ENCODE measurements at regions not wholly inside any gene's neighbourhood (a gene's known extent, or its start where the extent isn't known, plus 50 kb on each side); places are given as distances from the start of the nearest gene placed in this dataset.

DNA sequence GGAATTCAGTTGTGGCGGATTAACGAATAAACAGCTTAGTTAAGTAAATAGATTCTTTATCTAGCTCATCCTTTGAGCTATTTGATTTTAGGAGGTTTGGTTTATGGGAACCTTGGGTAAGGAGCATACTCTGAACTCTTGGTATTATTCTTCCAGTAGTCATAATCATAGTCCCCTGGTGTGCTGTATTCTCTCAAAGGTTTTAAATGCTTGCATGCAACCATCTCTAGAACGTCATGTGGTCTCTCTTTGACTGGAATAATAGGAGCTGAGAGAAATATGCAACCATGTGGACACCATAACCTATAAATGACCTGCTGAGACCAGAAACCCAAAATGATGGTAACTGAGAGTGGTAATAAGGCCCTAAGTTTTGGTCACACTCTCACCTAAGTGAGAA lies 951.6 kb upstream of the MIR17HG start:
- DNase-seq = no peak

DNA sequence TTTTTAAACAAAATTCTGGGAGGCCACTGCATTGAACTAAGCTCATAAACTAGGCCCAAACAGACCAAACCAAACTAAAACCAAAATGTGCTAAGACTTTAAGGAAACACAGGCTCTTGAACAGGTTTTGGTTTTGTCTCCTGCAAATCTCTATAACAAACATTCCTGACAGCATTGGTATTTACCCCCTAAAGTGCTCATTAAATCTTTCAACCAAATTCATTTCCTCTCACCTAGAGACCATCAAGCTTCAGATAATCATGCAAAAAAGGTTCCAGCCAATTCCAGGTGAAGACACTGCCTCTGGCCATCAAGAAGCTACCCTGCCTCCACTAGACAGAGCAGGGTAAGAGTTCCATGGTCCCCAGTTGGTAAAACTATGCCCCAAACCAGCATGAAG lies 951.2 kb upstream of the MIR17HG start:
- no peak for DNase-seq

DNA sequence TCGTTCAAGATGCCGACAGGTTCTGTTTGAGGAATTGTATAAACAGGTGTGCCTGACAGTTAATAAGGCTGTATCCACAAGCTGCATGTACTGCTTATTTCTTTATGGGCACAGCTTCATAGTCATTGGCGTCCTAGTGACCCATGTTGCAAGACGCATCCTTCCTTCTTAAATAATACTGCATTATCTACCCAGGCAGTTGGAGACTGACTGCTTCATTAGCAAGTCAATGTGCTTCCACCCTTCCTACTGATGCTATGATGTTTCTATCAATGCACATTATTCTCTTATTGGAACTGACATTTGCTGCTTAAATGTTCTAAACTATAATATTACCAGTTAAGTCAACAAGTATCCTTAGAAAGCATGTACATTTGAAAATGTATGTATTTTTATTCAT lies 950.0 kb upstream of the MIR17HG start:
- DNase-seq = no peak

DNA sequence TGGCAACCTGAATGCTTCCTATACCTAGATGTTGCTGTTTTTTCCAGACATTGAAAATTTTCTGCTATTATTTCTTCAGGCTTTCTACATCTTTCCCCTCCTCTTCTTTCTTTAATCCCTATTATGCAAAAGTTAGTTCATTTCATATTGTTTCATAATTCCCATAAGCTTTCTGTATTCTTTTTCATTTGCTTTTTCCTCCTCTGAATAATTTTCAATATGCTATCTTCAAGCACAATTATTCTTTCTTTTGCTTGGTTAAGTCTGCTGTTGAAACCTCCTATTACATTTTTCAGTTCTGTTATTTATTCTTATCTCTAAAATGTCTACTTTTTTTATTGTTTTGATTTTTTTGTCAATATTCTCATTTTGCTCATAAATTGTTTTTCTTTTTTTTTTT lies 947.1 kb upstream of the MIR17HG start:
- DNase-seq = no peak

DNA sequence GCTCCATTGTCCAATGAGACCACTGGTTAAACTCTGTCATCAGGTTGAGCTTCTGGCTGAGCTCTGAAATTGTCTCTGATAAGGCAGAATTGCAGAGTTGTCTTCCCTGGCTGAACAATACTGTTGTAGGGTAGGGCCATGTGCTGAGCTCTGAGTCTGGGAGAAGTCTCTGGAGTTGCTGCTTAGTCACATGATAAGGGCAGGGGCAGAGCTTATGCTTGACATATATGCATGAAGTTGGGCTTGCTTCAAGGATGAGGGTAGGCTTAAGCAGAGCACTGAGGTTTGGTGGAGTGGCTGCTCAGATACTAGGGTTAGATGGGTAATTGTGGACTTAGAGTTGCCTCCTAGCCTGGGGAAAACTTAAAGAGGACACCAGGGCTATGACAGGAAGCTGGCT lies 946.3 kb upstream of the MIR17HG start:
- no peak for DNase-seq

DNA sequence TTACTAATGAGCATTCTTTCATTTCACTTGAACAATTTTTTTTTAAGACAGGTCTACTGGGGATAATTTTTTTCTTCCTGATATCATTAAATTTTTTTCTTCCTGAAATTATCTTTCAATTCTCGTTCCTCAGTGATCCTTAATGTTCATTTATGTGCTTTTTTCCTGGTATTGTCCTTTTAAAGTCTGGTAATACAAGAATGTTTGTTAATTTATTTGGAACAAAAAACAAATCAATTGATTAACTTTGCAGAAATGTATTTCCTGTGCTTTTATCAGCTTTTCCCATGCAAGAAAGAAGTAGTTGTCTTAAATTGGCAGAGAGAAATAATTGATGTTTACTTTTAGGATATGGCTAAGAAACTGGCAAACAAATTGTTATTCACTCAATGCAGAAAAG lies 945.4 kb upstream of the MIR17HG start:
- DNase-seq = no peak

DNA sequence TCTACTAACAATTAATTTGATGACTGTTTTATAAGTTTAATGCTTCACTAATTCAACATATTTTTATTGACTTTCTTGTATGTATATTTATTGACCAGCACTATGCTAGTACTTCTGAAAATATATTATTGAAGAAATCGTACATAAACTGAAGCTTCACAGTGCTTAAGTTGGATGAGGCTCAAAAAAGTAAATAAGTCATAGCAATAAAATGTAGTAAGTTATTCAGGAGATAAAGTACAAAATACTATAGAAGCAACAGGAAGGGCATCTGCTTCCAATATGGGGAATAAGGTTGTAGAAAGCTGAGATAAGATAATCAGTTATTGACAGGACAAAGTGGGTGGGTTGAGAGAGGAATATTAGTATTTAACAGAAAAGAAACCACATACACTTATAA lies 944.9 kb upstream of the MIR17HG start:
- no peak for DNase-seq

DNA sequence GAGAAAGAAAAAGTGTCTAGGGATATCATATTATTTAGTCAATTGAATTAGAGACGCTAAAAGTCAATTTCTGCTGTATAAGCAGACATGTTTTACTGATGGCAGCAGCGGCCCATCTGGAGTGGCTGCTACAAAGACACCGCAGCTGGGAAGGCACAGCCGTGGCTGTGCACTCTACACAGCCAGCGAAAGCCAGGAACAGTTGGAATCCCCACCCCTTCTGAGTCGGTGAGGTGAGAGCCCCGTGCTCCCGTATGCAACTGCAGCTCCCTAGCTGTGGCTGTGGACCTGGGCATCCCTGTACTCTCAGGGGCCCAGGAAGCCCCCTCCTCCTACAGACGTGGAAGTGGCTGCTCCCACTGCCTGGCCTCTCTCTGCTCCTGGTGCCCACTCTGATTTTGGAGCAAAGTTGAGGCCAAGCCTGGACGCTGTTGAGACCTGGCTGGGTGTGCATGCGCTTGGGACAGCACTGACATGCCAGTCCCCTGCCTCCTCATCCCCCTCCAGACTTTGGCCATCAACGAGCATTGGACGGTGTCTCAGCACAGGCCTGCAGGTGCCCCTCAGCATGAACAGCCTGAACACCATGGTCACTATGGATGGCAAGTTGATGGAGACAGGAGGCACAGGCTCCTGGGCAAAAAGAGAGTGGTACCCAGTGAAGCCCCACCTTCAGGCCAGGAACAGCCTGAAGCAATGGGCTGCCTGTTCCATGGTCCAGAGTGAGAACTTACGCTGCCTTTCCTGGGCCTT lies 944.0 kb upstream of the MIR17HG start:
- no peak for DNase-seq

DNA sequence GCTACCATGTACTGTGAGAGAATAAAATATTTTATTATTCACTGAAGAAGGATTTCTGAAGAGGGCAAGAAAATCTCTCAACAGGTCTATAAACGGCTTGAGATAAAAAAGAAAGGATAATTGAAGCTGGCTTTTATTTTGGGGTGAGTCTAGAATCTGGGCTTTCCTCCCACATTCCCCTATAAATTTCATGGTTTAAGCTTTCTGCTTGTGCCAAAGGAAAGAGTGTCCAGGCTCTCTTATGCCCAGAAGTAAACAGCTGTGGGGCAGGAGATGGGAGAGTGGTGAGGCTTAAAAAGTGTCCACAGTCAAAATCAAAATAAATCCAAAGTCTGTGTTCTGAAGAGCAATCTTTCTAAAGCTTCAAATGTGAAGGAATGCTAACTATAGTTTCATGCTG lies 942.2 kb upstream of the MIR17HG start:
- DNase-seq = no peak

DNA sequence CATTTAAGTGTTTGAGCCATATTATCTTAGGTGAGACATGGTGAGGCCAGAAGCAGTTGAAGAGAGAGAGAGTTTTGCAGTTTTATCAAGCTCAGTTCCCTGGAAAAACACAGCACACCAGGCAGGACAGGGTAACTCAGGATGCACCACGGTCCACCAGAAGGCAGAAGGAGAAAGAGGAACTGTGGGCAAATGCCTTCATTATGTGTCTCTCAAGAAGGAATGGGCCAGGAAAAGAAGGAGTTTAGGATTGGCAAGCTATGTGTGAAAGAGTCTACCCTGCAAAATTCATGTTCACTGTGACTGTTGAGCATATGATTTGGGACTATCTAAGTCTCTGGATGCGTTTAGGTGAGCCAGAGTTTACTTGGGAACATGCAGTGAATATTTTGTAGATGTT lies 934.5 kb upstream of the MIR17HG start:
- DNase-seq = no peak

DNA sequence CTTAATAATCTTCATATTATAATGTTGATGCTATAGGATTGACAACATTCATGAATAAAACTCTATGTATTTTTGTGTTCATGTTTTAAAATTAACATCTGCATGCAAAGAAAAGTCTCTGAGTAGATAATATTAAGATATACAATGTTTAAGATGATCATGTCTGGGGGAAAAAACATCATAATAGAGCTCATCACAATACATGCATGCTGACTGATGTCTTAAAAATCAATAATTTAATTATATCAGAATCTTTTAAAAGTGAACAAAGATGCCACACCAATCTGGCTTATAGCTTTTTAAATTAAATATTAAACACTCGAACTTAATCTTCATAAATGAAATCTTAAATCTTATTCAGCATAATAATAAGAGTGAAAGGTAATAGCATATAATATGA lies 933.9 kb upstream of the MIR17HG start:
- DNase-seq = no peak

DNA sequence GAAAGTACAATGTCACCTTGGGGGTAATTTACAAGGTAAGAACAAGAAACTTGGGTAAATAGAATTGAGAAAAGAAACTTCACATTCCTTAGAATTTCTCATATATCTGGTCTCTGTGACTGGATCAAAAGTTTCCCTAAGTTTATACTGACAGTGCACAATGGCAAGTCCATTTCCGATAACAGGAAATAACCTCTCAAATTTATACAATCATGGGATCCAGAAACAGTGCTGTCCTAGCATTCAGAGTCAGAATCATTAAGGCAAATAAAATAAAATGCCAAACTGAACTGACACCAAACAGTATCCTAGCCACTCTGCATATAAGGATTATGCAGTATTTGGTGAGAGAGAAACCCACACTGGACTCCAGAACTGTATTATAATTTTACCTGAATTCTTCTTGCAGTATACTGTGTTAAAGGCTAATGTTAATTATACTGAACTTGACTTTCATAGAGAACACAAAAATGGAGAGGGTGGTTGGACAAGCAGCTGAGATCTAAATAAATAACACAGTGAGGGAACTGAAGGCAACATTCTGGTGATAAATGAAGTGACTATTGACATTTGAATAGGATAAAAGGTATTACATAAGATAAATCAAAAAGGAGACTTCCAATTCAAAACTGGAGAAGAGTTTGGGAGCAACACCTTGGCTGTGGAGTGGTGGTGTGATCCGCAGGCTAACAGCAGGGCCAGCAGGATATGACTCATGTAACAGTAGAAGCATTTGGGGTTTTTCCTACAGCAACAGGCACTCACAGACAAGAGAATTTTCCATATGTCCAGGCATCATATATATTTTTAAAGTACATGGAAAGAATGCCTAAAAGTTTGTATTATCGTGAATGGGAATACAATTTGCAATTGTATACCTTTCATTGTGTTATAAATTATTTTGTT lies 932.5 kb upstream of the MIR17HG start:
- no peak for DNase-seq

DNA sequence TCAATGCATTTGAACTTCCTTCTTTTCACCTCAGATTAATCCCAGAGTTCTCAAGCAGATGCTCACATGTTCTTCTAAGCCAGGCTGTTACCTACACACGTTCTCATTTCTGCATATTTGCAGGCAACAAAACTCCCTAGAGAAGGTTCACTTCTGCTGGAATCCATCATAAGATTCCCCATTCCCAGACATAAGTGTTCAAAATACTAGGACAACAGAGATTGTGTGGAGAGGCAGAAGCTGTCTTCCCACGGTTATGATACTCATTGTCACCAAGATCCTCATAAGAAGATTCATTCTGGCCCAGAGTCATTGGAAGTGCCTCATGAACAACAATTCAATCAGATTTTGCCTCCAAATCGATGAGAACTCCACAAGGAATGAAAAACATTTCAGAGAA lies 931.6 kb upstream of the MIR17HG start:
- DNase-seq = no peak

DNA sequence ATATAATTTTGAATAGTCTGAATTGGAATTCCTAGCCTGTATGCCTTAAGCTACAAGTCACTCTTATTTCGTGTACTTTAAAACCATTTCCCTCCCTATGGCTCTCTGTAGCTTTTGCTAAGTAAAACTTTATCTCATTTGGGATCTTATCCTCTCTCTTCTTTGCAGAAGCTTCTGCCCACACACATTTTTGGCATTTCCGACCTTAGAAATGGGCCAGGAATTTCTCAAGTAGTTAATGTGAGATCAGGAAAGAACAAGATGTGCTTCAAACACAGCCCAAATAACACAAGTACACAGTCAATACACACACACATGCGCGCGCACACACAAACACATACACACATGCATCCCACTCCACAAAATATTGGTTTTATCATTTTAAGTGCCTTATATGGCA lies 931.0 kb upstream of the MIR17HG start:
- no peak for DNase-seq

DNA sequence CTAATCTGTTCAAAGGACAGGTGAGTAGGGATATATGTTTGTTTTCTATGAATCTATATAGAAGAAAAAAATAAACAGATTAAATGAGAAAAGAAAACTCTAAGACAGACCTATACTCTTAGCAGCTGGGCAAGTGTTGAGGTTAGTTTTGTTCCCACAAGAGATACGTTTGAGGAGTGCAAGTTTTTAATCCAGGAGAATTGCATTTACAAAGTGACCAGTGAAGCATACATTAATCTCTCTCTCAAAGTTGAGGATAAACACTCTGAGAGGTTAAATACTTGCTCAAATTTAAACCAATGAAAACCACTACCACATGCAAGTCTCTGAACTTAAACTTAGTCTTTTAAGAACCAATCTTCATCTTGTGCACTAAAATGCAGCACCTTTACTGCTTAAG lies 930.5 kb upstream of the MIR17HG start:
- DNase-seq = no peak

DNA sequence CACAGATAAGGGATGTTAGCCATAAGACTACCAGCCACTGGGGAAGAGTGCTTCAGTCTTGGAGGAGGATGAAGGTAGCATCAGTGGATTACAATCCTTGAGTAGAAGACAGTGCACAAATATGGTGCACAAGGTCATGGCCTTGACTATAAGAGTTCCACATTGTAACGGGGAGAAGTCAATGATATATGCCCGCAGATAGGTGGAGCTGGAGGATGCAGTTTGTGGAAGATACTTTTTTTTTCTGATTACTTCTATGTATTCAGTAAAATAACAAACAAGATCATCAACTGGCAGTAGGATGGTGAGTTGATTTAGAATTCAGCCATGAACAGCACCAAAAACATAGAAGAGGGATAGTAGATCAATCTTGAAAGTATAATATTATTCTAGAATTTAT lies 926.8 kb upstream of the MIR17HG start:
- DNase-seq = no peak

DNA sequence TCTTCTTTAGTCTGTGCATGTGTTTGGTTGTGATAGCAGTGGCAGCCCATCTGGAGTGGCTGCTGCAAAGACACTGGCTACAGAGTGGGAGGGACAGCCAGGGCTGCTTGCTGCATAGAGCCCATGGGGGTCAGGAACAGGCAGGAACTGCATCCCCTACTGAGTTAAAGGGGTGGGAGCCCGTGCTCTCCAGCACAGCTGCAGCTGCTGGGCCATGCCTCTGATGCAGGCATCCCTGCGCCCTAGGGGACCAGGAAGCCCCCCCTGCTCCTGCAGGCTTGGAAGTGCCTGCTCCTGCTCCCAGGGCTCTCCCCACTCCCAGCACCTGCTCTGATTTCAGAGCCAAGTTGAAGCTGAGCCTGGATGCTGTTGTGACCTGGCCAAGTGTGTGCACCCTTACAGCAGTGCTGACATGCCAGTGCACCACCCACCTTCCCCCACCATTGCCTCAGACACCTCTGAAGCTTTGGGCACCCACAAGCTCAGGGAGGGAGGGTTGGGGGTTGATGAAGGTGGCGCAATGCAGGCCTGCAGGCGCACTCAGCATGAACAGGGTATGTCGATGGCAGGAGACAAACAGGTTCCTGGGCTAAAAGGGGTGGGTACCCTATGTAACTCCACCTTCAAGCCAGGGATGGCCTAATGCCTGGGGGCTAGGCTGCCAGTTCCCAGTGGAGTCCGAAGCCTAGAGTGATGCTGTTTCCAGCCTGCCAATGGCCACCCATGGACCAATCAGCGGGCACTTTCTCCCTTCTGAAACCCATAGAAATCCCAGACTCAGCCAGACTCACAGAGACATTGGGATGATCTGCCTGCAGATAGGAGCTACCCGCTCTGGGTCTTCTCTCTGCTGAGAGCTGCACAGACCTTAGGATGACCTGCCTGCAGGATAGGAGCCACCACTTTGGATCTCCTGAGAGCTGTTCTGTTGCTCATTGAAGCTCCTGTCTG lies 919.9 kb upstream of the MIR17HG start:
- no peak for DNase-seq

DNA sequence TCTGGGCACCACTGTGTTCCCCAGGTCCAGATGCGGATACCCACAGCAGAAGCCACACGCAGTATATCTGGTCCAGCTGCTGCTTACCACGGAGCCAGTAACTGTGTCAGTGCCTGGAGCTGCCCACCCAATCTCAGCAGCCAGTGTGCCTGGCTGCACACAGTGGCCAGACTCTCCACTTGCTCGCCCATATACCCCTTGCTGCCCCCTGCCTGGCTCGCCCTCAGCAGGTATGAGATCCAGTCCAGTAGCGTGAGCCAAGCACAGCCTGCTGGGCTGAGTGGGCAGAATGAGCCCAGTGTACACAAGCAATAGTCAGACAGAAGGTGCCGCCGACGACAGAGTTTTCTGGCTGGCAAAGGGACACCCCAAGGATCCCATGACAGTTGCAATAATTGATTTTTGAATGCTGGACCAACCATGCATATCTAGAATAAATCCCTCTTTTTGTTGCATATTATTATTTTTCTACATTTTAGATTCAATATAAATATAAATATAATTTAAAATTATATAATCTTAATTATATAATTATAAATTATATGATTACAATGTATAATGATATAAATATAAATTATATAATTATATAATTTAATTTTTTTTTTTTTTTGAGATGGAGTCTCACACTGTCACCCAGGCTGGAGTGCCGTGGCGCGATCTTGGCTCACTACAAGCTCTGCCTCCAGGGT lies 918.8 kb upstream of the MIR17HG start:
- no peak for DNase-seq

DNA sequence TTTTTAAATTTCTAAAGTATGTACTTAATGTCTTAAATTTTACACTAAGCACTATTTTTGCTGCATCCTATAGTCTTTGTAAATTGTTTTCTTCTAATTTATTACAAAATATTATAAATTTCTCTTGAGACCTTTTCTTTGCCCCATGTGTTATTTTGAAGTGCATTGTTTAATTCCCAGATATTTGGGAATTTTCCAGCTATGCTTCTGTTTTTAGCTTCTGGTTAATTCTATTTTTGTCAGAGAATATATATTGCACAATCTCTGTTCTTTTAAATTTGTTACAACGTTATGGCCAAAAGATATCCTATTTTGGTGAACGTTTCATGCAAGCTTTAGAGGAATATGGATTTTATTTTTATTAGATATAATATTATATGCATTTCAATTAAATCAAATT lies 917.4 kb upstream of the MIR17HG start:
- no peak for DNase-seq

DNA sequence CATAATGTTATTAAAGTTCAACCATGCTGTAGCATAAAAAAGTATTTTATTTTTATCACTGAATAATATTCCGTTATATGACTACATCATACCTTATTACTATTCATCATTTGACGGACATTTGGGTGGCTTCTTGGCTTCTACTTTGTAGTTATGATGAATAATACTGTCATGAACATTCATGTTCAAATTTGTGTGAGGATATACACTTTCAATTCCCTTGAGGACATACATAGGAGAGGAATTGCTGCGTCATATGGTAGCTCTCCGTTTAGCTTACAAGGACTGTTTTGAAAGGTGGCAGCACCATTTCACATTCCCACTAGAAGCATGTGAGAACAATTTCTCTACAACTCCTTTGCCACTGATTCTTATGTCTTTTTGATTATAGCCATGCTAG lies 910.8 kb upstream of the MIR17HG start:
- DNase-seq = no peak

DNA sequence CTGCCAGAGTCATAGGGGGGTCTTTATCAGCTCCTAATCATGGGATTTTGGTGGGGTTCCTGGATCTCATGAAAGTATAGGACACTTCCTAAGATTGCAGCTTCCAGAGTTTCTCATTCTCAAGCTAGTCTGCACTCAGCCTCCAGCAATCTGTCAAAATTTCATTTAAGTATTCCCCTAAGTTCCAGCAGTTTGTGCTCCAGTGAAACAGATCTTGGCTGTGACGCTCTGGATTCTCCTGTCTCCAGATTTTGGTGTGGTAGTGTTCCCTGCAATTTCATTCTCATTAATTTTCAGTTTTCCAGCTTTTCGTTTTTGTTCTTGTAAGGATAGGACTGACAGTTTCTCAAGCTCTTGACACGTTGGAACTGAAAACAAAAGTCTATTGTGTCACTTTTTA lies 908.9 kb upstream of the MIR17HG start:
- DNase-seq = no peak

DNA sequence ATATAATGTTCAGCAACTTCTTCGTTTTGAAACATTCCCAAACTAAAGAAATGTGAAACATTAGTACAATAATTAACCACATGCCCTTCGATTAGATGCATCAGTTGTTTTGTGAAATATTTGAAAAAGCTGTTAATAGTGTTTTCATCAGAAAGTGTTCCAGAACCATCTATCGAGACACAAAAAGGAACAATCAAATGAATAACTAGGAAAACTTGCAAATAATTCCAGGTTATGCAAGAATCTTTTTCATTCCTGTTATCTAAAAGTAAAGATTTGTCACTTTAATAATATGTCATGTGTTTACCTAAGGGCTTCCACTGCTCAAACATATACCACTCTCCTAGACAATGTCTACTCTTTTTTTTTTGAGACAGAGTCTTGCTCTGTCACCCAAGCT lies 904.2 kb upstream of the MIR17HG start:
- no peak for DNase-seq

DNA sequence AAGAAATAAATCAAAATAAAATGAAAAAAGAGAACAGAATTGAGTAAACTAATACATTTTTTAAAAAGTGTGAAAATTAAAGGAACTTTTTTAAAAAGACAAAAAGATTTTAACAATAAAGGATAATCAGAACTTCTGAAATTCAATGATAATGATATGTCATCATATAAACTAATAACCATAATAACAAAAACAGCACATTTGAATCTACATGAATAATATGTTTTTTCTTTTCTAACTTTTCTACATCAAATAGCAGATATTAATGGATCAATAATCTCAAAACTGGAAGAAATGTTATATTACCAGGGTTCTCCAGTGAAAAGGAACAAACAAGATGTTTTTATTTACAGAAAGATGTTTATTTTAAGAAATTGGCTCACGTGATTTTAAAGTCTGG lies 903.3 kb upstream of the MIR17HG start:
- no peak for DNase-seq
